ENCODE measurements at regions not wholly inside any gene's neighbourhood (a gene's known extent, or its start where the extent isn't known, plus 50 kb on each side); places are given as distances from the start of the nearest gene placed in this dataset.

- peaks cover 50% of the 10 kb centered on the region for H3K4me1 Mint-ChIP-seq
- H3K36me3 Mint-ChIP-seq = no peaks in the 10 kb centered on the region
- WGBS (ENCODE audit: insufficient coverage) = 53% methylated on average over 5 of the region's 6 CpGs
- H4K20me1 ChIP-seq (ENCODE audit: insufficient read depth, low read length) = no peaks in the 10 kb centered on the region
- H2AFZ ChIP-seq (ENCODE audit: insufficient read depth, low read depth, low read length, poor library complexity, severe bottlenecking) = no peak overlapping the region
- H3K9ac ChIP-seq (ENCODE audit: insufficient read depth, low read length, poor library complexity, severe bottlenecking) = no peak overlapping the region
- no peak for TF ChIP-seq CTCF (IDR thresholded peaks at IDR 0.05)
- H3K4me2 ChIP-seq (replicated peaks; ENCODE audit: extremely low read depth, low read length, poor library complexity, severe bottlenecking) = no peak overlapping the region
- DNase-seq = no peak
- intact Hi-C loops (cut with micrococcal nuclease) = loop anchor here in 1 of 2 donors (5.0 kb wide), 1 partner anchor 41 kb away; no protein-coding TSS in a partner anchor
- no peaks in the 10 kb centered on the region for H3K27me3 Mint-ChIP-seq (ENCODE audit: low read depth in 3 of 3)
- no peaks in the 10 kb centered on the region for H3K79me2 ChIP-seq (ENCODE audit: insufficient read depth, low read length)
- H3K4me1 ChIP-seq (ENCODE audit: control insufficient read depth in 1 of 2, insufficient read depth in 2 of 2, low read length in 2 of 2) = peaks cover 44 to 45% of the 10 kb centered on the region in 2 donors
- H3K9me3 ChIP-seq (replicated peaks in 1 of 2; ENCODE audit: control insufficient read depth in 1 of 2, insufficient read depth in 1 of 2, low read length in 2 of 2) = no peaks in the 10 kb centered on the region
- no peak overlapping the region for H3K4me3 Mint-ChIP-seq
- H3K27ac ChIP-seq (ENCODE audit: low read depth in 1 of 2, low read length in 2 of 2) = no peak overlapping the region
- no peak overlapping the region for H3K4me3 ChIP-seq (replicated peaks in 1 of 3; ENCODE audit: low read depth in 2 of 3, low read length in 3 of 3)
- no peaks in the 10 kb centered on the region for H3K27me3 ChIP-seq (ENCODE audit: control insufficient read depth in 2 of 2, insufficient read depth in 2 of 2, low read length in 2 of 2)
- no peak overlapping the region for H3K27ac Mint-ChIP-seq
- H3K9me3 Mint-ChIP-seq = no peaks in the 10 kb centered on the region
- H3K36me3 ChIP-seq (replicated peaks in 1 of 2; ENCODE audit: control insufficient read depth in 1 of 2, insufficient read depth in 2 of 2, low read length in 2 of 2) = no peaks in the 10 kb centered on the region
Measured at GRCh38 chr2:47313141-47313691, 55.9 kb upstream of the EPCAM start.

GRCh38 chr2:47312491-47312850 lies 56.6 kb upstream of the EPCAM start:
- H3K36me3 Mint-ChIP-seq = no peaks in the 10 kb centered on the region
- peak overlapping the region in 1 of 7 donors; percentile 43 for H3K27ac Mint-ChIP-seq
- H3K27ac ChIP-seq (ENCODE audit: low read depth in 1 of 2, low read length in 2 of 2) = peak overlapping the region in 1 of 2 donors; percentile 15
- no peaks in the 10 kb centered on the region for H3K79me2 ChIP-seq (ENCODE audit: insufficient read depth, low read length)
- no peaks in the 10 kb centered on the region for H4K20me1 ChIP-seq (ENCODE audit: insufficient read depth, low read length)
- H3K4me3 ChIP-seq (replicated peaks in 1 of 3; ENCODE audit: low read depth in 2 of 3, low read length in 3 of 3) = no peak overlapping the region
- H3K4me3 Mint-ChIP-seq = no peak overlapping the region
- H3K9ac ChIP-seq (ENCODE audit: insufficient read depth, low read length, poor library complexity, severe bottlenecking) = no peak overlapping the region
- peaks cover 52 to 53% of the 10 kb centered on the region in 2 donors for H3K4me1 ChIP-seq (ENCODE audit: control insufficient read depth in 1 of 2, insufficient read depth in 2 of 2, low read length in 2 of 2)
- no peak for DNase-seq
- no peak overlapping the region for H3K4me2 ChIP-seq (replicated peaks; ENCODE audit: extremely low read depth, low read length, poor library complexity, severe bottlenecking)
- no peaks in the 10 kb centered on the region for H3K27me3 Mint-ChIP-seq (ENCODE audit: low read depth in 3 of 3)
- no peaks in the 10 kb centered on the region for H3K27me3 ChIP-seq (ENCODE audit: control insufficient read depth in 2 of 2, insufficient read depth in 2 of 2, low read length in 2 of 2)
- H3K36me3 ChIP-seq (replicated peaks in 1 of 2; ENCODE audit: control insufficient read depth in 1 of 2, insufficient read depth in 2 of 2, low read length in 2 of 2) = no peaks in the 10 kb centered on the region
- H3K9me3 Mint-ChIP-seq = no peaks in the 10 kb centered on the region
- H3K4me1 Mint-ChIP-seq = peaks cover 57% of the 10 kb centered on the region
- intact Hi-C loops (cut with micrococcal nuclease) = loop anchor here in 1 of 2 donors (5.0 kb wide), 1 partner anchor 40 kb away; no protein-coding TSS in a partner anchor
- no peak overlapping the region for H2AFZ ChIP-seq (ENCODE audit: insufficient read depth, low read depth, low read length, poor library complexity, severe bottlenecking)
- no peak for TF ChIP-seq CTCF (IDR thresholded peaks at IDR 0.05)
- WGBS (ENCODE audit: insufficient coverage) = no CpG with 5 or more reads among the region's 1 CpG
- H3K9me3 ChIP-seq (replicated peaks in 1 of 2; ENCODE audit: control insufficient read depth in 1 of 2, insufficient read depth in 1 of 2, low read length in 2 of 2) = no peaks in the 10 kb centered on the region

Data from CD14-positive monocyte (primary cell).